Frontal cortex (tissue), 3 donors: ENCODE measurements at regions not wholly inside any gene's neighbourhood (a gene's known extent, or its start where the extent isn't known, plus 50 kb on each side); places are given as distances from the start of the nearest gene placed in this dataset.
"Not testable (repeated sequence)": the region's sequence is repeated elsewhere in the genome, so short reads cannot be mapped to it uniquely, and the experiment has no call there.

Experiments
- DNase-seq, 2 donors: peaks; one replicate each; pipeline ENCODE4 v3.0.0; 2012; ENCODE audit warnings: low spot score in 2 of 2
- FAIRE-seq: peaks from 2 replicates; lab custom pipeline; 2012; peaks lifted over from hg19 to GRCh38; lab: Jason Lieb, UNC
- donor health status: control.
- donor health status: control.
- donor health status: control.

GRCh38 chr10:131574363-131574706 is 262.8 kb upstream of the TCERG1L start:
- DNase-seq, result no peak
- FAIRE-seq, result no peak

- FAIRE-seq, result no peak
- no peak for DNase-seq
These were observed 263.3 kb upstream of the TCERG1L start for GRCh38 chr10:131574707-131575430.

GRCh38 chr10:131575877-131576276 is 264.4 kb upstream of the TCERG1L start:
- no peak for FAIRE-seq
- DNase-seq, result no peak

GRCh38 chr10:131576341-131577177 is 265.0 kb upstream of the TCERG1L start:
- DNase-seq, result no peak
- no peak for FAIRE-seq

GRCh38 chr10:131577178-131577555 is 265.6 kb upstream of the TCERG1L start:
- DNase-seq, result no peak
- FAIRE-seq, result no peak

GRCh38 chr10:131577786-131578471 is 266.4 kb upstream of the TCERG1L start:
- DNase-seq, result no peak
- FAIRE-seq, result no peak

GRCh38 chr10:131578472-131578970 is 267.0 kb upstream of the TCERG1L start:
- DNase-seq (no peak), FAIRE-seq (no peak)

- no peak for FAIRE-seq
These were observed 267.9 kb upstream of the TCERG1L start for GRCh38 chr10:131579251-131580071.

GRCh38 chr10:131580076-131580652 is 268.6 kb upstream of the TCERG1L start:
- no peak for FAIRE-seq
- DNase-seq, result no peak

More at GRCh38 chr10:131579251-131580071, 267.9 kb upstream of the TCERG1L start:
- no peak for DNase-seq

- FAIRE-seq, result no peak
These were observed 269.2 kb upstream of the TCERG1L start for GRCh38 chr10:131580674-131581073.

GRCh38 chr10:131581547-131581946 is 270.0 kb upstream of the TCERG1L start:
- DNase-seq, FAIRE-seq: not testable (repeated sequence)

More at GRCh38 chr10:131580674-131581073, 269.2 kb upstream of the TCERG1L start:
- no peak for DNase-seq

- DNase-seq (no peak), FAIRE-seq (no peak)
These were observed 272.8 kb upstream of the TCERG1L start for GRCh38 chr10:131584287-131584686.

- FAIRE-seq (no peak), DNase-seq (no peak)
These were observed 274.2 kb upstream of the TCERG1L start for GRCh38 chr10:131585761-131586160.

- DNase-seq (no peak), FAIRE-seq (no peak)
These were observed 275.4 kb upstream of the TCERG1L start for GRCh38 chr10:131586958-131587357.

- DNase-seq (no peak), FAIRE-seq (no peak)
These were observed 276.6 kb upstream of the TCERG1L start for GRCh38 chr10:131587976-131588680.

- DNase-seq (no peak), FAIRE-seq (no peak)
These were observed 277.2 kb upstream of the TCERG1L start for GRCh38 chr10:131588704-131589220.

- no peak for FAIRE-seq
- no peak for DNase-seq
These were observed 279.0 kb upstream of the TCERG1L start for GRCh38 chr10:131590567-131590966.

GRCh38 chr10:131591936-131592335 is 280.4 kb upstream of the TCERG1L start:
- DNase-seq (no peak), FAIRE-seq (no peak)
